ENCODE measurements at regions not wholly inside any gene's neighbourhood (a gene's known extent, or its start where the extent isn't known, plus 50 kb on each side); places are given as distances from the start of the nearest gene placed in this dataset.
A peak's percentile ranks its signal among the peaks of the same experiment; 100 is the strongest.

DNA sequence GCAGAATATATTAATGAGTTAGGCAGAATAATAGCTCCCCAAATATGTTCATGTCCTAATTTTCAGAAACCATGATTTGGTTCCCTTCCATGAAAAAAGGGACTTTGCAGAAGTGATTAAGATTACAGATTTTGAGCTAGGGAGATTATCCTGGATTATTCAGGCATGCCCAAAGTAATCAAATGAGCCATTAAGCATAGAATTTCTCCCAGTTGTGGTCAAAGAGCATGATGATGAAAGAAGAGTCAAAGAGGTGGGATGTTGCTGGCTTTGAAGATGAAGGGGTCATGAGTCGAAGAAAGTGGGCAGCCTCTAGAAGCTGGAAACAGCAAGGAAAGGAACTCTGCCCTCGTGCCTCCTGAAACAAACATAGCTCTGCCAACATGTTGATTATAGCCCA lies 254.2 kb upstream of the CDIN1 start:
- peak; percentile 62 for DNase-seq (ENCODE audit: low read depth)
- no peak overlapping the region for H3K4me3 ChIP-seq (ENCODE audit: low read depth, low read length)
- TF ChIP-seq, protein P1, sequence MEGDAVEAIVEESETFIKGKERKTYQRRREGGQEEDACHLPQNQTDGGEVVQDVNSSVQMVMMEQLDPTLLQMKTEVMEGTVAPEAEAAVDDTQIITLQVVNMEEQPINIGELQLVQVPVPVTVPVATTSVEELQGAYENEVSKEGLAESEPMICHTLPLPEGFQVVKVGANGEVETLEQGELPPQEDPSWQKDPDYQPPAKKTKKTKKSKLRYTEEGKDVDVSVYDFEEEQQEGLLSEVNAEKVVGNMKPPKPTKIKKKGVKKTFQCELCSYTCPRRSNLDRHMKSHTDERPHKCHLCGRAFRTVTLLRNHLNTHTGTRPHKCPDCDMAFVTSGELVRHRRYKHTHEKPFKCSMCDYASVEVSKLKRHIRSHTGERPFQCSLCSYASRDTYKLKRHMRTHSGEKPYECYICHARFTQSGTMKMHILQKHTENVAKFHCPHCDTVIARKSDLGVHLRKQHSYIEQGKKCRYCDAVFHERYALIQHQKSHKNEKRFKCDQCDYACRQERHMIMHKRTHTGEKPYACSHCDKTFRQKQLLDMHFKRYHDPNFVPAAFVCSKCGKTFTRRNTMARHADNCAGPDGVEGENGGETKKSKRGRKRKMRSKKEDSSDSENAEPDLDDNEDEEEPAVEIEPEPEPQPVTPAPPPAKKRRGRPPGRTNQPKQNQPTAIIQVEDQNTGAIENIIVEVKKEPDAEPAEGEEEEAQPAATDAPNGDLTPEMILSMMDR (IDR thresholded peaks at IDR 0.05; ENCODE audit: insufficient read depth, low read depth, low read length): no peak

DNA sequence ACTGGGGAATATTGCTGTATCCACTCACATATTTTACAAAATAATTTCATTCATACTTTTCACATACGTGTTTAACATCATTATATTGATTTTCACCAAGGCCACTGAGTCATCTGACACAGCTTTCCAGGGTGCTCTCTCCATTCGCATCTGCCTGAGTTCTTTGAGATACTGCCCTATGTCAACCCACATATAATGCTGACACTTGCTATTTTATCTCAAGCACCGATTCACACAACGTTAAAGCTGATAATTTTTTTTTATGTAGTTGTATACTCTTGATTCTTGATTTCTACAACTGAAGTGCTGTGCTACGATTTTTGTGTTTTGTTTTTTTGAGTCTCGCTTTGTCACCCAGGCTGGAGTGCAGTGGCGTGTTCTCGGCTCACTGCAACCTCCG lies 249.8 kb upstream of the CDIN1 start:
- TF ChIP-seq, protein P1 (IDR thresholded peaks at IDR 0.05; ENCODE audit: insufficient read depth, low read depth, low read length): no peak
- H3K4me3 ChIP-seq (ENCODE audit: low read depth, low read length): no peak overlapping the region
- DNase-seq (ENCODE audit: low read depth): no peak

DNA sequence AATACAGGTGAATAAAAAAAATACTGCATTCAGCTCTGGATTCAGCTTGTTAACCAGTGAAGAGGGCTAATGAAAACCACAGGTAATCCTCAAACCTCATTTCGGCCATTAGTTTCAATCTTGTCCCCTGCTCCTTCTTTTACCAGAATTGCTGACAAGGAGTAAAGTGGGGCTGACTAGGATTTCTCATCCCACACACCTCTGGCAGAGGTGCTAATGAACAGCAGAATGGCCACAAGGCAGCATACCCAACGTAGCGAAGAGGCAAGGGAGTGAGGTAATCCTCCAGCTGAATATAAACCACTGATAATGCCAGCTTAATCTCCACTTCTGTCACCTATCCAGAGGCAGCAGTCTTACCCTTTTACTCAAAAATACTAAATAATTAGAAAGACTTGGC lies 248.8 kb upstream of the CDIN1 start:
- DNase-seq (ENCODE audit: low read depth): no peak
- H3K4me3 ChIP-seq (ENCODE audit: low read depth, low read length): no peak overlapping the region
- TF ChIP-seq, protein P1 (IDR thresholded peaks at IDR 0.05; ENCODE audit: insufficient read depth, low read depth, low read length): no peak

DNA sequence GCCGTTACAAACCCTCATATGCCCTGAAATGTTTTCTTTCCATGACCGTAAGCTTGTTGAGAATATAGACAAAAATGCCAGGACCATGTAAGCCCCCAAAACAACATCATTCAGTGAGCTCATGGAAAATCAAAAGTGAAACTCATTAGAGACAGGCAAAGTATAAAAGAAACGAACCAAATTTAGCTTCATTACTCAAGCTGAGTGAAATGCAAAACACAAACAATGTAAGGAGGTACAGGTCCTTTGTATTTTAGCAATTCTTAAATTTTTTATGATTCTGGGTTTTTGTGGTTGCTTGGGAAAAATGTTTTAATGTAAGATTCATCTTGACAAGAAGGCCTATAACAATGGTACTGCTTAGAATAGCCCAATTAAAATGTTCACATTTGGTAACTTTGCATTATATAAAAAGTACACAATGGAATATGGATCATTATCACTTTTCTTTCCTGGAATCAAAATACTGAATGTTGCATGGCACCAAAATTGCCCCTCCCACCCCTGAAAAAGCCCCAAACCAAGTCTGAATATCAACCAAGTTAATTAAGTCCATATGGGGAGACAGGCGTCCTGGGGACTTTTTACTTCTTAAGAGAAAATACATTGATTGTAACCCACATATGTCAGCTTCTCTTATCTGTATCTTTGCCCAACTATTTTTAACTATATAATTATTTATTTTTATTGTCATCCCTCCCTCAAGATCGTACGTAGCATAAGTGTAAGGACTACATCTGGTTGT lies 247.7 kb upstream of the CDIN1 start:
- H3K4me3 ChIP-seq (ENCODE audit: low read depth, low read length): peak overlapping the region; percentile 26
- peak; percentile 48 for DNase-seq (ENCODE audit: low read depth)
- TF ChIP-seq, protein P1 (IDR thresholded peaks at IDR 0.05; ENCODE audit: insufficient read depth, low read depth, low read length): no peak

DNA sequence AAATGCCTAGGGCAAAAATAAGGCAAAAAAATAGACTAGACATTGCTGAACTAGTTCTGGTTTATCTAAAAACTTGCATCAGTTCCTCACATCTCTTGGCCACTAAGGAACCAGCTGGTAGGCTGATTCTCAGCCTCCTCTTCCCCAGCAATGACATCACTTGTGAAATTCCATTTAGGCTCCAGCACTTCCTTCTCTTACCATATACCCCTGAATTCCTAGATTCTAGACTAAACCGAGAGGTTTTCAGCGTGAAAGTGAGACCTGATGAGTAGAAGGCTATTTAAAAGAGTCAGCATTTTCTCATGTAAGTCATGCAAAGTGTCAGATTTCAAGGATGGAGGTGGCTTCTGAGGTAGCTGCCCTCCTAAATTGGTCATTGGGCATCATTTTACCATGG lies 247.1 kb upstream of the CDIN1 start:
- H3K4me3 ChIP-seq (ENCODE audit: low read depth, low read length): no peak overlapping the region
- TF ChIP-seq, protein P1 (IDR thresholded peaks at IDR 0.05; ENCODE audit: insufficient read depth, low read depth, low read length): no peak
- peak; percentile 46 for DNase-seq (ENCODE audit: low read depth)

DNA sequence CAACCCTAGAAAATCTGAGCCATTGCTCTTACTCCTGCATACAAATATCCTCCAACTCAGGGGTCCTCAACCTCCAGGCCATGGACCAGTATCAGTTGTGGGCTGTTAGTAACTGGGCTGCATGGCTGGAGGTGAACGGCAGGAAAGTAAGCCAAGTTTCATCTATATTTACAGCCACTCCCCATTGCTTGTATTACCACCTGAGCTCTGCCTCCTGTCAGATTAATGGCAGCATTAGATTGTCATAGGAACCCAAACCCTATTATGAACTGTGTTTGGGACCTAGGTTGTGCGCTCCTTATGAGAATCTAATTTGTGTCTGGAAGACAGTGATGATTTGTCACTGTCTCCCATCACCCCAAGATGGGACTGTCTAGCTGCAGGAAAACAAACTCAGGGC lies 246.5 kb upstream of the CDIN1 start:
- no peak for DNase-seq (ENCODE audit: low read depth)
- TF ChIP-seq, protein P1 (IDR thresholded peaks at IDR 0.05; ENCODE audit: insufficient read depth, low read depth, low read length): no peak
- H3K4me3 ChIP-seq (ENCODE audit: low read depth, low read length): no peak overlapping the region

DNA sequence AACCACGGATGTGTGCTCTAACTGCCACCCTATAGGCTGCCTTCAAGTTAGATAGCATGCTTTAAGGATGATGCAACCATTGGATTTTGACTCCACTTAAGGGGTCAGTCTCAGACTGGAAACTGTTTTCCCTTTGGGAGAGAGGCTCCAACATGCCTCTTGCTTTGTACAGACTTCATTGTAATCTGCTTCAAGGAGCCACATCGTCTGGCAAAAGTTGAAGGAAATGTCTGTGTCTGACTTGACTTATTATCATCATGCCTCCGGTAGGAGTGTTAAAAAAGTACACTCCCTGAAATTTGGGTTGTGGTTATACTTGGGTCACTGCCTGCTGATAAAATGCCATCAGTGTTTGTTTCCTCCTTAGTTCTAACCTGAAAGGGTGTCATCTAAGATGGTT lies 245.4 kb upstream of the CDIN1 start:
- TF ChIP-seq, protein P1 (IDR thresholded peaks at IDR 0.05; ENCODE audit: insufficient read depth, low read depth, low read length): no peak

More for the DNA sequence above, 245.4 kb upstream of the CDIN1 start:
- peak; percentile 60 for DNase-seq (ENCODE audit: low read depth)
- no peak overlapping the region for H3K4me3 ChIP-seq (ENCODE audit: low read depth, low read length)

All from fibroblast of villous mesenchyme (primary cell).